Left colon (tissue), 2 donors: ENCODE measurements at regions not wholly inside any gene's neighbourhood (a gene's known extent, or its start where the extent isn't known, plus 50 kb on each side); places are given as distances from the start of the nearest gene placed in this dataset.
"Not testable (repeated sequence)": the region's sequence is repeated elsewhere in the genome, so short reads cannot be mapped to it uniquely, and the experiment has no call there.

Experiments
- ATAC-seq: fragments of 200-7000 bp; cut with Tn5 transposase; one replicate; pipeline ENCODE4 v1.9.1; 2020; ENCODE audit warnings: mild to moderate bottlenecking, moderate library complexity
- DNase-seq, 2 donors: peaks; one replicate each; pipeline ENCODE4 v3.0.0-alpha.2; 2020
- intact Hi-C, 2 donors: fragments of 100-400 bp; cut with DNase I in 1 of 2; cut with micrococcal nuclease in 1 of 2; formaldehyde crosslinking; loops; one replicate each; pipeline versions ENCODE4 v1.11.2 to v1.14.0; 2022; cut with DNase I, micrococcal nuclease
- donor health status: DM: no; HTN: no; CAD: no.
- donor health status: DM: yes; HTN: yes; CAD: no.

GRCh38 chr10:29363930-29364329, 75.1 kb downstream of the LYZL1 start:
- DNase-seq, intact Hi-C loops, ATAC-seq: not testable (repeated sequence)

- intact Hi-C loops, DNase-seq, ATAC-seq: not testable (repeated sequence)
Measured at GRCh38 chr10:29366206-29366605, 77.3 kb downstream of the LYZL1 start.

GRCh38 chr10:29369419-29369818, 80.5 kb downstream of the LYZL1 start:
- intact Hi-C loops, result no loop called here
- DNase-seq (no peak), ATAC-seq (no peak)

GRCh38 chr10:29370097-29371092, 81.5 kb downstream of the LYZL1 start:
- intact Hi-C loops, result no loop called here
- DNase-seq, result no peak
- ATAC-seq, result no peak

GRCh38 chr10:29372920-29373319, 84.0 kb downstream of the LYZL1 start:
- ATAC-seq (no peak), DNase-seq (no peak)
- intact Hi-C loops, result no loop called here

GRCh38 chr10:29374162-29374561, 85.3 kb downstream of the LYZL1 start:
- ATAC-seq (no peak), DNase-seq (no peak)
- intact Hi-C loops, result no loop called here

GRCh38 chr10:29375888-29376287, 87.0 kb downstream of the LYZL1 start:
- ATAC-seq (no peak), DNase-seq (no peak)
- intact Hi-C loops, result no loop called here

- DNase-seq (no peak), ATAC-seq (peak; percentile 43)
- intact Hi-C loops, result no loop called here
Measured at GRCh38 chr10:29377333-29377961, 88.6 kb downstream of the LYZL1 start.

- intact Hi-C loops, result no loop called here
- ATAC-seq, result no peak
- DNase-seq, result no peak
Measured at GRCh38 chr10:29378106-29378505, 89.2 kb downstream of the LYZL1 start.

GRCh38 chr10:29379208-29379607, 90.3 kb downstream of the LYZL1 start:
- DNase-seq (no peak), ATAC-seq (no peak)
- intact Hi-C loops, result no loop called here

- intact Hi-C loops, ATAC-seq, DNase-seq: not testable (repeated sequence)
Measured at GRCh38 chr10:29379777-29380598, 91.1 kb downstream of the LYZL1 start.

- ATAC-seq, intact Hi-C loops, DNase-seq: not testable (repeated sequence)
Measured at GRCh38 chr10:29380599-29381511, 92.0 kb downstream of the LYZL1 start.

GRCh38 chr10:29386342-29386999, 97.6 kb downstream of the LYZL1 start:
- peak; percentile 44 for ATAC-seq

GRCh38 chr10:29387269-29387668, 98.4 kb downstream of the LYZL1 start:
- DNase-seq (no peak), ATAC-seq (no peak)
- intact Hi-C loops, result no loop called here

More at GRCh38 chr10:29386342-29386999, 97.6 kb downstream of the LYZL1 start:
- no peak for DNase-seq
- intact Hi-C loops, result no loop called here

- intact Hi-C loops, ATAC-seq, DNase-seq: not testable (repeated sequence)
Measured at GRCh38 chr10:29388112-29388511, 99.2 kb downstream of the LYZL1 start.

- DNase-seq (no peak), ATAC-seq (no peak)
- intact Hi-C loops, result no loop called here
Measured at GRCh38 chr10:29389493-29389892, 100.6 kb downstream of the LYZL1 start.

GRCh38 chr10:29389935-29390334, 101.1 kb downstream of the LYZL1 start:
- intact Hi-C loops, result loop anchor here in 1 of 2 donors (5.0 kb wide), 1 partner anchor 47 kb away; no protein-coding TSS in a partner anchor
- ATAC-seq (no peak), DNase-seq (no peak)
